Stimulated activated CD8-positive, alpha-beta memory T cell treated with anti-CD3 and anti-CD28 coated beads, Interleukin-4, amount 100 ng/mL, for 48 hours (primary cell): ENCODE measurements at regions not wholly inside any gene's neighbourhood (a gene's known extent, or its start where the extent isn't known, plus 50 kb on each side); places are given as distances from the start of the nearest gene placed in this dataset.

Experiments used
- DNase-seq: peaks from one replicate; pipeline ENCODE4 v3.0.0-alpha.2; 2020

- no peak for DNase-seq
These were observed 1056.2 kb downstream of the EPHA7 start for GRCh38 chr6:92363111-92363510.

- DNase-seq: no peak
These were observed 1057.0 kb downstream of the EPHA7 start for GRCh38 chr6:92362404-92362803.

- DNase-seq: no peak
These were observed 1057.4 kb downstream of the EPHA7 start for GRCh38 chr6:92361990-92362389.

- no peak for DNase-seq
These were observed 1065.0 kb downstream of the EPHA7 start for GRCh38 chr6:92354270-92354829.

- DNase-seq: no peak
These were observed 1067.2 kb downstream of the EPHA7 start for GRCh38 chr6:92352130-92352529.

GRCh38 chr6:92341201-92341600, 1078.2 kb downstream of the EPHA7 start:
- DNase-seq: no peak

- no peak for DNase-seq
These were observed 1079.3 kb downstream of the EPHA7 start for GRCh38 chr6:92339936-92340640.

- no peak for DNase-seq
These were observed 1081.8 kb downstream of the EPHA7 start for GRCh38 chr6:92337571-92337970.

- DNase-seq: no peak
These were observed 1090.0 kb downstream of the EPHA7 start for GRCh38 chr6:92329208-92329847.

GRCh38 chr6:92315312-92315711, 1104.0 kb downstream of the EPHA7 start:
- DNase-seq: no peak

- no peak for DNase-seq
These were observed 1122.3 kb downstream of the EPHA7 start for GRCh38 chr6:92297101-92297500.

GRCh38 chr6:92292067-92292466, 1127.3 kb downstream of the EPHA7 start:
- DNase-seq: no peak

GRCh38 chr6:92289831-92290230, 1129.5 kb downstream of the EPHA7 start:
- no peak for DNase-seq

GRCh38 chr6:92281571-92282076, 1137.7 kb downstream of the EPHA7 start:
- no peak for DNase-seq

GRCh38 chr6:92275150-92275549, 1144.2 kb downstream of the EPHA7 start:
- DNase-seq: no peak

GRCh38 chr6:92274588-92274987, 1144.8 kb downstream of the EPHA7 start:
- no peak for DNase-seq

- no peak for DNase-seq
These were observed 1145.7 kb downstream of the EPHA7 start for GRCh38 chr6:92273694-92274093.

- no peak for DNase-seq
These were observed 1148.3 kb downstream of the EPHA7 start for GRCh38 chr6:92271091-92271490.

GRCh38 chr6:92270365-92270764, 1149.0 kb downstream of the EPHA7 start:
- DNase-seq: no peak

- DNase-seq: no peak
These were observed 1152.0 kb downstream of the EPHA7 start for GRCh38 chr6:92267335-92267734.

- DNase-seq: no peak
These were observed 1155.5 kb downstream of the EPHA7 start for GRCh38 chr6:92263864-92264263.

- no peak for DNase-seq
These were observed 1160.2 kb downstream of the EPHA7 start for GRCh38 chr6:92259171-92259570.

- no peak for DNase-seq
These were observed 1176.0 kb downstream of the EPHA7 start for GRCh38 chr6:92243315-92243714.

- no peak for DNase-seq
These were observed 1188.1 kb downstream of the EPHA7 start for GRCh38 chr6:92231171-92231701.
